AG10803 (cell line): ENCODE measurements at regions not wholly inside any gene's neighbourhood (a gene's known extent, or its start where the extent isn't known, plus 50 kb on each side); places are given as distances from the start of the nearest gene placed in this dataset.

Experiments
- DNase-seq: peaks from one replicate; pipeline ENCODE4 v3.0.0; 2010; ENCODE audit warnings: low read depth
- H3K4me3 ChIP-seq: 2 replicates; pipeline ENCODE4 v1.5.1; 2011; ENCODE audit warnings: mild to moderate bottlenecking, low read length, control low read depth
- TF ChIP-seq, protein P1 (sequence below): conservative IDR thresholded peaks from 2 replicates; pipeline ENCODE4 v1.5.1; 2011; ENCODE audit warnings: mild to moderate bottlenecking, low read length, control low read depth, inconsistent platforms

- peak; percentile 15 for DNase-seq
- TF ChIP-seq, protein P1, sequence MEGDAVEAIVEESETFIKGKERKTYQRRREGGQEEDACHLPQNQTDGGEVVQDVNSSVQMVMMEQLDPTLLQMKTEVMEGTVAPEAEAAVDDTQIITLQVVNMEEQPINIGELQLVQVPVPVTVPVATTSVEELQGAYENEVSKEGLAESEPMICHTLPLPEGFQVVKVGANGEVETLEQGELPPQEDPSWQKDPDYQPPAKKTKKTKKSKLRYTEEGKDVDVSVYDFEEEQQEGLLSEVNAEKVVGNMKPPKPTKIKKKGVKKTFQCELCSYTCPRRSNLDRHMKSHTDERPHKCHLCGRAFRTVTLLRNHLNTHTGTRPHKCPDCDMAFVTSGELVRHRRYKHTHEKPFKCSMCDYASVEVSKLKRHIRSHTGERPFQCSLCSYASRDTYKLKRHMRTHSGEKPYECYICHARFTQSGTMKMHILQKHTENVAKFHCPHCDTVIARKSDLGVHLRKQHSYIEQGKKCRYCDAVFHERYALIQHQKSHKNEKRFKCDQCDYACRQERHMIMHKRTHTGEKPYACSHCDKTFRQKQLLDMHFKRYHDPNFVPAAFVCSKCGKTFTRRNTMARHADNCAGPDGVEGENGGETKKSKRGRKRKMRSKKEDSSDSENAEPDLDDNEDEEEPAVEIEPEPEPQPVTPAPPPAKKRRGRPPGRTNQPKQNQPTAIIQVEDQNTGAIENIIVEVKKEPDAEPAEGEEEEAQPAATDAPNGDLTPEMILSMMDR: no peak
- no peak overlapping the region for H3K4me3 ChIP-seq
Observed at GRCh38 chr10:109275960-109276359, 647.4 kb downstream of the XPNPEP1 start.

DNA sequence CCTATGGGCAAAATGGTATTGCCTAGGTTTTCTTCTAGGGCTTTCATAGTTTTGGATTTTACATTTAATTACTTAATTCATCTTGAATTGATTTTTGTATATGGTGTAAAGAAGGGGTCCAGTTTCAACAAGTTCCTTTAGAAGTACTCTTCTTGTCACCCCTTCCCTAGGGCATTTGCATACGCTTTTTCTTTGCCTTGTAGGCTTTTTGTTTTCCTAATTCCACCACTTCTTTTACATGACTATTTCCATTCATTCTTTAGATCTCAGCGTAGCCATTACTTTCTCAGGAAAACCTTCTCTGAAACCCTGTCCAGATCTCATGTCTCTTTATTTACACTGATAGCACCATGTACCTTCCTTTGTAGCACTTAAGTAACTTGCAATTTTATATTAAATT lies 648.6 kb downstream of the XPNPEP1 start:
- TF ChIP-seq, protein P1: no peak
- no peak overlapping the region for H3K4me3 ChIP-seq
- no peak for DNase-seq

DNA sequence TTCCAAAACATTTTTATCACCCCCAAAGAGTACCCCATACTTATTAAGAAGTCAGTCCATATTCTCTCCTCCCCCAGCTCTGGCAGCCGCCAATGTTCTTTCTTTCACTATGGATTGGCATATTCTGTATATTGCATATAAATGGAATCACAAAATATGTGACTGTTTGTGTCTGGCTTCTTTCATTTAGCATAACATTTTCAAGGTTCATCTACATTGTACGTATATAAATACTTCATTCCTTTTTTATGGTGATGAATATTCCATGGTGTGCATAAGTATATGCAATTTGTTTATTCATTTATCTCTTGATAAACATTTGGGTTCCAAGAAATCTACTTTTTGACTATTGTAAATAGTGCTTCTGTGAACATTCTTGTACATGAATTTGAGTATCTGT lies 653.1 kb downstream of the XPNPEP1 start:
- no peak overlapping the region for H3K4me3 ChIP-seq
- DNase-seq: no peak
- TF ChIP-seq, protein P1: no peak

- DNase-seq: no peak
- H3K4me3 ChIP-seq: no peak overlapping the region
- TF ChIP-seq, protein P1: no peak
Observed at GRCh38 chr10:109264004-109264403, 659.3 kb downstream of the XPNPEP1 start.

GRCh38 chr10:109261231-109261630 lies 662.1 kb downstream of the XPNPEP1 start:
- H3K4me3 ChIP-seq: no peak overlapping the region
- DNase-seq: no peak
- TF ChIP-seq, protein P1: no peak

DNA sequence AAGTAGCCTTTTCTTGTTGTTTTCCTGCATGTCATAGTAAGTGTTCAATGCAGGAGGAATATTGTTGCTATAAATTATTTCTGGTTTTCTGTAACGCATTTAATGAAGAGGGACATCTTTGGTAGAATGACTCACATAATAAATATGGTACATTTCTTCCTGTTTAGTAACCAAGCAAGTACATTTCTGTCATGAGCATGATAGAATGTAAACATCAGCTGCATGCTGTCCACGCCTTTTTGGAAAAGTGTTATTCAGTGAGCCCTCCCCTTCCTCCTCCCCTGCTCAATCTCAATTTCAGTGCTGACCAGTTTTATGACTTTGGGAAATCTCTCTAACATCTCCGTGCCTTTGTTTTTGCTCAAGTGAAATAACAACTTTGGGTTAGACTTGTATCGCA lies 664.0 kb downstream of the XPNPEP1 start:
- TF ChIP-seq, protein P1: no peak
- DNase-seq: peak; percentile 32

GRCh38 chr10:109253306-109253705 lies 670.0 kb downstream of the XPNPEP1 start:
- TF ChIP-seq, protein P1: no peak
- no peak for DNase-seq
- H3K4me3 ChIP-seq: no peak overlapping the region

More for the DNA sequence above, 664.0 kb downstream of the XPNPEP1 start:
- no peak overlapping the region for H3K4me3 ChIP-seq
